HG03457 (cell line): ENCODE measurements at regions not wholly inside any gene's neighbourhood (a gene's known extent, or its start where the extent isn't known, plus 50 kb on each side); places are given as distances from the start of the nearest gene placed in this dataset.

Experiments used
- ATAC-seq: cut with Tn5 transposase; IDR thresholded peaks from one replicate; pipeline ENCODE4 v1.9.1; 2021; ENCODE audit warnings: moderate number of reproducible peaks; ENCODE audit not compliant: unreplicated experiment

GRCh38 chr12:45586486-45586885 is 143.0 kb upstream of the ARID2 start:
- ATAC-seq = no peak

- ATAC-seq = no peak
These were observed 142.5 kb upstream of the ARID2 start for GRCh38 chr12:45587012-45587411.

GRCh38 chr12:45587877-45588533 is 141.5 kb upstream of the ARID2 start:
- no peak for ATAC-seq

GRCh38 chr12:45590646-45591045 is 138.9 kb upstream of the ARID2 start:
- no peak for ATAC-seq

- ATAC-seq = no peak
These were observed 137.9 kb upstream of the ARID2 start for GRCh38 chr12:45591635-45592034.

- ATAC-seq = no peak
These were observed 133.1 kb upstream of the ARID2 start for GRCh38 chr12:45596366-45596765.

GRCh38 chr12:45598336-45598735 is 131.2 kb upstream of the ARID2 start:
- ATAC-seq = no peak

GRCh38 chr12:45598761-45599160 is 130.7 kb upstream of the ARID2 start:
- ATAC-seq = no peak

GRCh38 chr12:45599196-45599595 is 130.3 kb upstream of the ARID2 start:
- ATAC-seq = no peak

GRCh38 chr12:45601390-45601789 is 128.1 kb upstream of the ARID2 start:
- no peak for ATAC-seq

- no peak for ATAC-seq
These were observed 127.6 kb upstream of the ARID2 start for GRCh38 chr12:45601888-45602287.

- no peak for ATAC-seq
These were observed 123.9 kb upstream of the ARID2 start for GRCh38 chr12:45605624-45606023.

- ATAC-seq = no peak
These were observed 118.4 kb upstream of the ARID2 start for GRCh38 chr12:45611061-45611460.

GRCh38 chr12:45611495-45611894 is 118.0 kb upstream of the ARID2 start:
- no peak for ATAC-seq

GRCh38 chr12:45612044-45612794 is 117.3 kb upstream of the ARID2 start:
- ATAC-seq = no peak

GRCh38 chr12:45613296-45613695 is 116.2 kb upstream of the ARID2 start:
- no peak for ATAC-seq

GRCh38 chr12:45613855-45614254 is 115.7 kb upstream of the ARID2 start:
- ATAC-seq = no peak

- no peak for ATAC-seq
These were observed 114.2 kb upstream of the ARID2 start for GRCh38 chr12:45615268-45615667.

GRCh38 chr12:45619736-45620135 is 109.8 kb upstream of the ARID2 start:
- ATAC-seq = no peak

GRCh38 chr12:45621703-45622102 is 107.8 kb upstream of the ARID2 start:
- ATAC-seq = no peak

- ATAC-seq = no peak
These were observed 107.1 kb upstream of the ARID2 start for GRCh38 chr12:45622210-45622937.

GRCh38 chr12:45623221-45623620 is 106.3 kb upstream of the ARID2 start:
- ATAC-seq = no peak
